CD14-positive monocyte (primary cell): ENCODE measurements at regions not wholly inside any gene's neighbourhood (a gene's known extent, or its start where the extent isn't known, plus 50 kb on each side); places are given as distances from the start of the nearest gene placed in this dataset.
"Not testable (repeated sequence)": the region's sequence is repeated elsewhere in the genome, so short reads cannot be mapped to it uniquely, and the experiment has no call there.

ENCODE experiments used
- DNase-seq, 3 donors: peaks; one replicate each; pipeline ENCODE4 v3.0.0-alpha.2; 2011 to 2022
- H2AFZ ChIP-seq: 2 replicates; pipeline ENCODE4 v1.6.0; 2012; ENCODE audit warnings: mild to moderate bottlenecking, low read depth, low read length, inconsistent platforms; ENCODE audit not compliant: insufficient read depth, poor library complexity, severe bottlenecking
- H3K27ac ChIP-seq, 2 donors: 1 replicate in 1 of 2; 2 replicates in 1 of 2; pipeline ENCODE4 v1.5.1; 2012 to 2013; ENCODE audit warnings: low read length in 2 of 2, control low read depth in 1 of 2, inconsistent platforms in 1 of 2, low read depth in 1 of 2, mild to moderate bottlenecking in 1 of 2
- H3K27me3 ChIP-seq, 2 donors: one replicate each; pipeline versions ENCODE4 v1.6.0 to v1.6.1; 2011 to 2013; ENCODE audit warnings: low read length in 2 of 2; ENCODE audit not compliant: control insufficient read depth in 2 of 2, insufficient read depth in 2 of 2
- H3K36me3 ChIP-seq, 2 donors: replicated peaks in 1 of 2; 1 replicate in 1 of 2; 2 replicates in 1 of 2; pipeline versions ENCODE4 v1.5.1 to v1.6.1; 2012 to 2013; ENCODE audit warnings: low read length in 2 of 2, control low read depth in 1 of 2, inconsistent platforms in 1 of 2, mild to moderate bottlenecking in 1 of 2; ENCODE audit not compliant: insufficient read depth in 2 of 2, control insufficient read depth in 1 of 2
- H3K4me1 ChIP-seq, 2 donors: 1 replicate in 1 of 2; 2 replicates in 1 of 2; pipeline versions ENCODE4 v1.5.1 to v1.6.1; 2012 to 2013; ENCODE audit warnings: low read length in 2 of 2, control low read depth in 1 of 2, inconsistent platforms in 1 of 2, mild to moderate bottlenecking in 1 of 2, moderate library complexity in 1 of 2; ENCODE audit not compliant: insufficient read depth in 2 of 2, control insufficient read depth in 1 of 2
- H3K4me2 ChIP-seq: replicated peaks from 2 replicates; pipeline ENCODE3; 2012; ENCODE audit warnings: low read length, moderate library complexity, mild to moderate bottlenecking; ENCODE audit not compliant: poor library complexity, severe bottlenecking; ENCODE audit errors: extremely low read depth
- H3K4me3 ChIP-seq, 3 experiments: fragments of 200-600 bp in 1 of 3; sonication (generic) in 1 of 3; replicated peaks in 1 of 3; 1 replicate in 2 of 3; 2 replicates in 1 of 3; pipeline ENCODE4 v1.5.1; 2011 to 2013; ENCODE audit warnings: low read length in 3 of 3, mild to moderate bottlenecking in 3 of 3, control low read depth in 2 of 3, low read depth in 2 of 3, inconsistent platforms in 1 of 3, moderate library complexity in 1 of 3
- H3K79me2 ChIP-seq: 2 replicates; pipeline ENCODE4 v1.6.0; 2012; ENCODE audit warnings: mild to moderate bottlenecking, control low read depth, inconsistent platforms, low read length, moderate library complexity; ENCODE audit not compliant: insufficient read depth
- H3K9ac ChIP-seq: 2 replicates; pipeline ENCODE4 v1.6.0; 2017; ENCODE audit warnings: low read length, mild to moderate bottlenecking; ENCODE audit not compliant: insufficient read depth, poor library complexity, severe bottlenecking
- H3K9me3 ChIP-seq, 2 donors: replicated peaks in 1 of 2; 1 replicate in 1 of 2; 2 replicates in 1 of 2; pipeline versions ENCODE4 v1.5.1 to v1.6.1; 2012 to 2013; ENCODE audit warnings: low read length in 2 of 2, control low read depth in 1 of 2; ENCODE audit not compliant: control insufficient read depth in 1 of 2, insufficient read depth in 1 of 2
- H4K20me1 ChIP-seq: 2 replicates; pipeline ENCODE4 v1.6.0; 2012; ENCODE audit warnings: mild to moderate bottlenecking, low read length, control low read depth, moderate library complexity; ENCODE audit not compliant: insufficient read depth
- H3K27ac Mint-ChIP-seq, 7 donors: one replicate each; pipeline ENCODE4 v1.8.0; 2020; ENCODE audit warnings: mild to moderate bottlenecking in 7 of 7, mixed read lengths in 7 of 7, moderate library complexity in 6 of 7, inconsistent platforms in 2 of 7
- H3K27me3 Mint-ChIP-seq, 3 donors: one replicate each; pipeline ENCODE4 v1.8.0; 2021 to 2022; ENCODE audit warnings: low read depth in 3 of 3, mild to moderate bottlenecking in 3 of 3, mixed read lengths in 3 of 3, moderate library complexity in 3 of 3, inconsistent platforms in 1 of 3
- H3K36me3 Mint-ChIP-seq, 2 donors: one replicate each; pipeline ENCODE4 v1.8.0; 2020; ENCODE audit warnings: mixed read lengths in 2 of 2, inconsistent platforms in 1 of 2, mild to moderate bottlenecking in 1 of 2
- H3K4me1 Mint-ChIP-seq: one replicate; pipeline ENCODE4 v1.8.0; 2020; ENCODE audit warnings: mild to moderate bottlenecking, mixed read lengths
- H3K4me3 Mint-ChIP-seq, 2 donors: one replicate each; pipeline ENCODE4 v1.8.0; 2020; ENCODE audit warnings: mild to moderate bottlenecking in 2 of 2, mixed read lengths in 2 of 2, moderate library complexity in 1 of 2
- H3K9me3 Mint-ChIP-seq, 7 donors: one replicate each; pipeline ENCODE4 v1.8.0; 2020 to 2022; ENCODE audit warnings: mixed read lengths in 7 of 7, mild to moderate bottlenecking in 6 of 7, moderate library complexity in 6 of 7, inconsistent platforms in 2 of 7
- WGBS: methylation state at CpG from one replicate; pipeline ENCODE4 v1.1.5; 2013; ENCODE audit warnings: missing lambda C conversion rate; ENCODE audit not compliant: insufficient coverage; 5-methylcytosine and 5-hydroxymethylcytosine counted together
- intact Hi-C, 2 donors: fragments of 100-400 bp; cut with micrococcal nuclease; formaldehyde crosslinking; loops; one replicate each; pipeline versions ENCODE4 v1.15.0 to v1.15.1; 2023

DNA sequence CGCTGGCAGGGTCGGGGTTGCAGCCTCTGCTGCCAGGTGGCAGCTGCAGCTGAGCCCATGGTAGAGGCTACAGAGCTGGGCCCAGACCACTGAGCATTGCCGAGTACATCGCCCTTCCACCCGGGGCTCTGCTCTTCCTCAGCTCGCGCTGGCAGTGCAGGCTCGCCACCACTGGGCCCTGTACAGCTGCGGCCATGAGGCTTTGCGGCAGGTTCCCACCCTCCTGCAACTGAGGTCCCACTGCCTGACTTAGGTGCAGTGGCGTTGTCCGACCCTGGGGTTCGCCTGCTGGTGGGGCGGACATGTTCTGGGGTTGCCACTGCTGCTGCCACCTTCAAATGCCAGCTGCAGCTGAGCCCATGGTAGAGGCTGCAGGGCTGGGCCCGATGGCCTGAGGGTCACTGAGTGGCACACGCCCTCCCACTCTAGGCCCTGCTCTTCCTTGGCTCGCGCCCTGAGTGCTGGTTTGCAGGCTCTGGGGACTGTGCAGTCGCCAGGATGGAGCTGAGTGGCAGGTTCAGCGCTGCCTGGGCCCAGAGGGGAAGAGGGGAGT lies 359.8 kb downstream of the FOXD4L6 start:
- H3K4me3 Mint-ChIP-seq, H3K4me1 Mint-ChIP-seq, intact Hi-C loops, H3K36me3 Mint-ChIP-seq, H3K4me3 ChIP-seq, H3K27ac Mint-ChIP-seq, H3K36me3 ChIP-seq, DNase-seq, H2AFZ ChIP-seq, H3K4me1 ChIP-seq, H3K9ac ChIP-seq, H3K4me2 ChIP-seq, H4K20me1 ChIP-seq, H3K27ac ChIP-seq, H3K79me2 ChIP-seq, H3K9me3 Mint-ChIP-seq, H3K9me3 ChIP-seq, H3K27me3 Mint-ChIP-seq, H3K27me3 ChIP-seq: not testable (repeated sequence)
- WGBS, result 100% methylated on average over 1 of the region's 20 CpGs

DNA sequence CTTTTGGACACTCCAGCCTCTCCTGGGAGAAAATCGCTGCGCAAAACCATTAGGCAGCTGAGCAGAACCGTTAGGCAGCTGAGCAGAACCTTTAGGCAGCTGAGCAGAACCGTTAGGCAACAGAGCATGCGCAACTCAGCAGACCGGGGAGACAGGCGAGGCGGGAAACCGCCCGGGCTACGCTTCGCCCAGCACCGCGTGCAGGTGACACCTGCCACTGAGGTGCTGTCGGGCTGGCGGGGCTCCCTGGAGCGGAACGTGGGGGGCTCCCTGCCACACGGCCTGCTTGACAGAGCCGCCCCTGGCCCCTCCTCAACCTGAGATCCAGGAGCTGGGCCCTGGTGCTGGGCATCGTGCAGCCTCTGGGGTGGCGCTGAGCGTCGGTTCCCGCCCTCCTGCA lies 360.3 kb downstream of the FOXD4L6 start:
- H3K9ac ChIP-seq, H3K79me2 ChIP-seq, H3K27me3 ChIP-seq, H3K4me3 Mint-ChIP-seq, H3K4me1 Mint-ChIP-seq, H2AFZ ChIP-seq, H3K4me1 ChIP-seq, H3K4me2 ChIP-seq, H4K20me1 ChIP-seq, intact Hi-C loops, H3K36me3 Mint-ChIP-seq, H3K27ac Mint-ChIP-seq, H3K27me3 Mint-ChIP-seq, H3K9me3 ChIP-seq, H3K36me3 ChIP-seq, H3K4me3 ChIP-seq, DNase-seq, H3K27ac ChIP-seq, H3K9me3 Mint-ChIP-seq: not testable (repeated sequence)
- WGBS, result 72% methylated on average over 6 of the region's 25 CpGs

DNA sequence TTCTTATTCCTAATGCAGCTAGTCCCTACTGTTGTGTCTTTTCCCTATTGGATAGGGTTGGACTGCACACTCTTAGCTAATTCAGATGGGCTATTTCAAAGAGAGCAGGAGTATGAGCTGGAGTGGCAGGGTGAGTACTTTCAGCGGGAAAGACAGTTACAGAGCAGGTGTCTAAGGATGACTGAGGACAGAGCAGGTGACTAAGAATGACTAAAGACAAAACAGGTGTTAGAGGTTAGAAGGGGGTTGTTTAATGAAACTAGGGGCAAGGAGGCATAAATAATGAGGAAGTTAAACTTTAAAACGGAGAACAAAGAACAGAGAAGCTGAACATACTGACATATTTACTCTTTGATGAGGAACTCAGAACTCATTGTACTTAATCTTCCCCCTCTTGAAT lies 373.5 kb downstream of the FOXD4L6 start:
- H3K27ac Mint-ChIP-seq, H3K36me3 Mint-ChIP-seq, H3K4me1 Mint-ChIP-seq, H3K4me1 ChIP-seq, H3K4me3 Mint-ChIP-seq, H3K4me2 ChIP-seq, H3K79me2 ChIP-seq, H3K9ac ChIP-seq, DNase-seq, H2AFZ ChIP-seq, H3K9me3 Mint-ChIP-seq, H3K27me3 ChIP-seq, H3K9me3 ChIP-seq, H3K4me3 ChIP-seq, H3K27me3 Mint-ChIP-seq, intact Hi-C loops, H3K36me3 ChIP-seq, H4K20me1 ChIP-seq, H3K27ac ChIP-seq: not testable (repeated sequence)
- no CpG with 5 or more reads among the region's 2 CpGs for WGBS

DNA sequence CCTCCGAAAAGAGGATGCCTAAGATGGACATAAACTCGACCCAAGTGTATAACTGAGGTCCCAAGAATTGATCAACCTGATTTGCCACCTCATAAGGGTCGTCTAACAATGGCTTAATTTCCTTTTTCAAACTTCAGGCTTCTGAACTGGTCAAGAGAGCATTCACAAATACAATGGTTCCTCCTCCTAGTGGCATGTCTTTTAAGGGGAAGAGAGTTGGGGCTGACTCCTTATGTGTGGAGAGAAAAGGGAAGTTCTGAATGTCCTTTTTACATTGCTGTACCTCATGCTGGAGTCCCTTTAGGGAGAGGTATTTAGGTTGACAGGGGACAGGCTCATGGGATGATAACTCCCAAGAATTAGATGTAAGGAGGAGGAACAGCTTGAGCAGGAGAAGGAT lies 375.2 kb downstream of the FOXD4L6 start:
- not testable (repeated sequence) for H3K27ac ChIP-seq, H3K4me2 ChIP-seq

More for the DNA sequence above, 375.2 kb downstream of the FOXD4L6 start:
- H3K79me2 ChIP-seq, H3K9me3 ChIP-seq, H3K27me3 ChIP-seq, H3K36me3 ChIP-seq, H3K4me1 Mint-ChIP-seq, H3K27me3 Mint-ChIP-seq, H3K9ac ChIP-seq, intact Hi-C loops, H3K9me3 Mint-ChIP-seq, H3K4me3 Mint-ChIP-seq, H4K20me1 ChIP-seq, H3K4me1 ChIP-seq, H3K36me3 Mint-ChIP-seq, H3K4me3 ChIP-seq, H2AFZ ChIP-seq: not testable (repeated sequence)
- no CpG with 5 or more reads among the region's 3 CpGs for WGBS
- peak; percentile 8 to 42 (median 10) for DNase-seq
- peak overlapping the region in 1 of 7 donors; percentile 45 for H3K27ac Mint-ChIP-seq
